Mesenchymal stem cell (in vitro differentiated cells and primary cell): ENCODE measurements at regions not wholly inside any gene's neighbourhood (a gene's known extent, or its start where the extent isn't known, plus 50 kb on each side); places are given as distances from the start of the nearest gene placed in this dataset.

Experiments
- DNase-seq: peaks from one replicate; pipeline ENCODE4 v3.0.0-alpha.2; 2013
- H2AFZ ChIP-seq: one replicate; pipeline ENCODE4 v1.6.1; 2013; ENCODE audit warnings: low read depth, mild to moderate bottlenecking, control low read depth, inconsistent platforms, low read length, moderate library complexity
- H2AK5ac ChIP-seq: 2 replicates; pipeline ENCODE4 v1.6.1; 2013; ENCODE audit warnings: low read length, moderate library complexity, mild to moderate bottlenecking, inconsistent platforms; ENCODE audit not compliant: severe bottlenecking
- H2BK120ac ChIP-seq: one replicate; pipeline ENCODE4 v1.6.1; 2013; ENCODE audit warnings: low read depth, mild to moderate bottlenecking, inconsistent platforms, low read length, moderate library complexity
- H2BK12ac ChIP-seq, 2 experiments: one replicate each; pipeline ENCODE4 v1.6.1; 2013; ENCODE audit warnings: inconsistent platforms in 2 of 2, low read length in 2 of 2, mild to moderate bottlenecking in 2 of 2, moderate library complexity in 2 of 2, control low read depth in 1 of 2
- H2BK15ac ChIP-seq: one replicate; pipeline ENCODE4 v1.6.1; 2013; ENCODE audit warnings: mild to moderate bottlenecking, low read depth, inconsistent platforms; ENCODE audit not compliant: poor library complexity, severe bottlenecking
- H2BK5ac ChIP-seq: 2 replicates; pipeline ENCODE4 v1.6.1; 2013; ENCODE audit warnings: low read depth, mild to moderate bottlenecking, low read length, control low read depth, inconsistent platforms; ENCODE audit not compliant: poor library complexity, severe bottlenecking
- H3K14ac ChIP-seq, 2 experiments: one replicate each; pipeline ENCODE4 v1.6.1; 2013; ENCODE audit warnings: inconsistent platforms in 2 of 2, low read length in 2 of 2, control low read depth in 1 of 2, mild to moderate bottlenecking in 1 of 2, moderate library complexity in 1 of 2
- H3K18ac ChIP-seq, 2 experiments: one replicate each; pipeline ENCODE4 v1.6.1; 2013; ENCODE audit warnings: inconsistent platforms in 2 of 2, low read length in 2 of 2, control low read depth in 1 of 2, low read depth in 1 of 2, mild to moderate bottlenecking in 1 of 2
- H3K23ac ChIP-seq, 2 experiments: one replicate each; pipeline ENCODE4 v1.6.1; 2013; ENCODE audit warnings: inconsistent platforms in 2 of 2, low read length in 2 of 2, mild to moderate bottlenecking in 2 of 2, moderate library complexity in 2 of 2, control low read depth in 1 of 2
- H3K27ac ChIP-seq: 2 replicates; pipeline ENCODE4 v1.5.1; 2013; ENCODE audit warnings: mild to moderate bottlenecking, moderate library complexity, low read length, control low read depth, inconsistent platforms; ENCODE audit not compliant: poor library complexity, severe bottlenecking
- H3K27me3 ChIP-seq, 2 experiments: 2 replicates each; pipeline versions ENCODE4 v1.6.1 to v1.7.0; 2013; ENCODE audit warnings: low read length in 2 of 2, mild to moderate bottlenecking in 2 of 2, moderate library complexity in 2 of 2, control low read depth in 1 of 2, inconsistent platforms in 1 of 2; ENCODE audit not compliant: control insufficient read depth in 1 of 2, insufficient read depth in 1 of 2
- H3K36me3 ChIP-seq, 2 experiments: 2 replicates each; pipeline versions ENCODE4 v1.6.1 to v1.7.0; 2013; ENCODE audit warnings: low read length in 2 of 2, control low read depth in 1 of 2, inconsistent platforms in 1 of 2, low read depth in 1 of 2, mild to moderate bottlenecking in 1 of 2; ENCODE audit not compliant: insufficient read depth in 2 of 2, control insufficient read depth in 1 of 2
- H3K4ac ChIP-seq, 2 experiments: one replicate each; pipeline ENCODE4 v1.6.1; 2013; ENCODE audit warnings: inconsistent platforms in 2 of 2, low read length in 2 of 2, mild to moderate bottlenecking in 2 of 2, moderate library complexity in 2 of 2, control low read depth in 1 of 2, low read depth in 1 of 2
- H3K4me1 ChIP-seq: 2 replicates; pipeline ENCODE4 v1.6.1; 2013; ENCODE audit warnings: low read depth, low read length, control low read depth; ENCODE audit not compliant: control insufficient read depth, insufficient read depth
- H3K4me2 ChIP-seq: 2 replicates; pipeline ENCODE4 v1.6.1; 2013; ENCODE audit warnings: low read length, mild to moderate bottlenecking, inconsistent platforms; ENCODE audit not compliant: poor library complexity, severe bottlenecking
- H3K4me3 ChIP-seq, 2 experiments: 2 replicates each; pipeline versions ENCODE4 v1.5.1 to v1.7.0; 2013; ENCODE audit warnings: low read length in 2 of 2, mild to moderate bottlenecking in 2 of 2, control low read depth in 1 of 2, low read depth in 1 of 2; ENCODE audit not compliant: insufficient read depth in 1 of 2
- H3K79me1 ChIP-seq: replicated peaks from 2 replicates; pipeline ENCODE4 v1.6.1; 2013; ENCODE audit warnings: mild to moderate bottlenecking, control low read depth, low read length, inconsistent platforms; ENCODE audit not compliant: poor library complexity, severe bottlenecking
- H3K9ac ChIP-seq: 2 replicates; pipeline ENCODE4 v1.7.0; 2013; ENCODE audit warnings: mild to moderate bottlenecking, low read length, moderate library complexity
- H3K9me3 ChIP-seq: 2 replicates; pipeline ENCODE4 v1.7.0; 2013; ENCODE audit warnings: mild to moderate bottlenecking, low read length; ENCODE audit not compliant: control insufficient read depth
- H4K8ac ChIP-seq: one replicate; pipeline ENCODE4 v1.6.1; 2013; ENCODE audit warnings: inconsistent platforms, mild to moderate bottlenecking, low read length, moderate library complexity
- H4K91ac ChIP-seq: one replicate; pipeline ENCODE4 v1.6.1; 2013; ENCODE audit warnings: mild to moderate bottlenecking, low read length, inconsistent platforms
- WGBS: methylation state at CpG from one replicate; pipeline ENCODE4 v1.1.7; 2013; ENCODE audit warnings: mixed read lengths; 5-methylcytosine and 5-hydroxymethylcytosine counted together

DNA sequence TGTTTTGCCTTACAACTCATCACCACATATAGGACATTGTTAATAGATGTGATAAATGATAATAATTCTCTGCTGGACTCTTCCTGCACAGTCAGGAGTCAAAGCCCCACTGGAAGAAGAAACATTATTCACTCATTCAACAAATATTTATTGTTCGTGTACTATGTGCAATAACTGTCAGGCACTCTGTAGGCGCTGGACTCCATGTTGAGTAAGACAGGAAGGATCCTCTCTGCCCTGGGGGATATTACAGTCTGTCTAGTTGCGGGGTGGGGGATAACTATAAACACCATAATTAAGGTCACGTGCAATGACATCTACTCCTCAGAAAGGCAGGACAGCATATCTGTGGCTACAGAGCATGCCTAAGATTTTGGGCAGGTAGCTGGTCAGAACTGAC lies 281.1 kb downstream of the FAT3 start:
- Histone ChIP-seq H3K27me3 (no peaks in the 10 kb centered on the region), H2AK5ac (no peak overlapping the region), H3K18ac (no peak overlapping the region), H3K14ac (no peak overlapping the region), H3K4me1 (peaks cover 2% of the 10 kb centered on the region), H2AFZ (no peak overlapping the region), H3K4me3 (no peak overlapping the region), H3K36me3 (no peaks in the 10 kb centered on the region), H3K23ac (no peak overlapping the region), H2BK12ac (no peak overlapping the region), H3K27ac (no peak overlapping the region), H3K9ac (no peak overlapping the region), H2BK120ac (no peak overlapping the region), H3K79me1 (no peaks in the 10 kb centered on the region), H4K8ac (no peak overlapping the region), H3K9me3 (no peaks in the 10 kb centered on the region), H3K4me2 (no peak overlapping the region), H3K4ac (no peak overlapping the region), H4K91ac (no peak overlapping the region), H2BK15ac (no peak overlapping the region), H2BK5ac (no peak overlapping the region)
- whole genome bisulfite sequencing: 72% methylated on average over 4 of the region's 4 CpGs
- DNase-seq: no peak

GRCh38 chr11:92506809-92507336 lies 282.3 kb downstream of the FAT3 start:
- Histone ChIP-seq H2BK120ac (no peak overlapping the region), H3K79me1 (no peaks in the 10 kb centered on the region), H3K4ac (no peak overlapping the region), H3K23ac (no peak overlapping the region), H2BK15ac (no peak overlapping the region), H3K4me3 (no peak overlapping the region), H2AK5ac (no peak overlapping the region), H3K27me3 (no peaks in the 10 kb centered on the region), H3K27ac (no peak overlapping the region), H3K14ac (no peak overlapping the region), H2AFZ (no peak overlapping the region), H4K8ac (no peak overlapping the region), H3K9ac (no peak overlapping the region), H2BK5ac (no peak overlapping the region), H3K4me1 (peaks cover 2% of the 10 kb centered on the region), H3K4me2 (no peak overlapping the region), H3K36me3 (no peaks in the 10 kb centered on the region), H3K9me3 (no peaks in the 10 kb centered on the region), H2BK12ac (no peak overlapping the region), H4K91ac (no peak overlapping the region), H3K18ac (no peak overlapping the region)
- no peak for DNase-seq
- WGBS: 90% methylated on average over 3 of the region's 4 CpGs

GRCh38 chr11:92510591-92510990 lies 286.0 kb downstream of the FAT3 start:
- Histone ChIP-seq H2BK120ac (no peak overlapping the region), H3K27me3 (no peaks in the 10 kb centered on the region), H3K9ac (no peak overlapping the region), H3K27ac (no peak overlapping the region), H2BK5ac (no peak overlapping the region), H4K8ac (no peak overlapping the region), H3K36me3 (no peaks in the 10 kb centered on the region), H3K4me3 (no peak overlapping the region), H3K23ac (no peak overlapping the region), H3K14ac (no peak overlapping the region), H2AK5ac (no peak overlapping the region), H3K4ac (no peak overlapping the region), H2AFZ (no peak overlapping the region), H2BK15ac (no peak overlapping the region), H3K18ac (no peak overlapping the region), H3K4me2 (no peak overlapping the region), H2BK12ac (no peak overlapping the region), H3K79me1 (no peaks in the 10 kb centered on the region), H3K4me1 (no peaks in the 10 kb centered on the region), H4K91ac (no peak overlapping the region), H3K9me3 (no peaks in the 10 kb centered on the region)
- DNase-seq: no peak
- WGBS: 85% methylated on average over 1 of the region's 1 CpG

GRCh38 chr11:92511522-92512203 lies 287.0 kb downstream of the FAT3 start:
- Histone ChIP-seq H2AFZ (no peak overlapping the region), H2BK120ac (no peak overlapping the region), H3K27me3 (no peaks in the 10 kb centered on the region), H2AK5ac (no peak overlapping the region), H4K8ac (no peak overlapping the region), H3K79me1 (no peaks in the 10 kb centered on the region), H3K18ac (no peak overlapping the region), H3K27ac (no peak overlapping the region), H3K9me3 (no peaks in the 10 kb centered on the region), H4K91ac (no peak overlapping the region), H3K4me2 (no peak overlapping the region), H2BK5ac (no peak overlapping the region), H3K9ac (no peak overlapping the region), H2BK12ac (no peak overlapping the region), H3K4me3 (no peak overlapping the region), H3K4me1 (no peaks in the 10 kb centered on the region), H3K4ac (no peak overlapping the region), H3K36me3 (no peaks in the 10 kb centered on the region), H3K14ac (no peak overlapping the region), H3K23ac (no peak overlapping the region), H2BK15ac (no peak overlapping the region)
- no peak for DNase-seq
- 75% methylated on average over 1 of the region's 1 CpG for WGBS
